Right lobe of liver (tissue), 6 donors: ENCODE measurements at regions not wholly inside any gene's neighbourhood (a gene's known extent, or its start where the extent isn't known, plus 50 kb on each side); places are given as distances from the start of the nearest gene placed in this dataset.

Experiments used
- ATAC-seq, 4 donors: fragments of 200-7000 bp; cut with Tn5 transposase; one replicate each; pipeline ENCODE4 v1.9.1; 2020; ENCODE audit warnings: mild to moderate bottlenecking in 4 of 4, moderate library complexity in 4 of 4
- DNase-seq, 3 donors: peaks; one replicate each; pipeline ENCODE4 v3.0.0-alpha.2; 2020
- H3K27ac ChIP-seq, 3 donors: fragments of 200-600 bp; one replicate each; pipeline ENCODE4 v1.8.0; 2022
- H3K27me3 ChIP-seq, 2 donors: fragments of 200-600 bp; one replicate each; pipeline ENCODE4 v1.8.0; 2022
- H3K36me3 ChIP-seq, 4 donors: fragments of 200-600 bp; sonication (generic) in 1 of 4; one replicate each; pipeline versions ENCODE4 v1.5.1 to v1.8.0; 2017 to 2022; ENCODE audit warnings: control low read depth in 1 of 4
- H3K4me1 ChIP-seq, 4 donors: fragments of 200-600 bp; sonication (generic) in 1 of 4; one replicate each; pipeline versions ENCODE4 v1.5.1 to v1.8.0; 2017 to 2022; ENCODE audit warnings: control low read depth in 1 of 4
- H3K4me3 ChIP-seq, 3 donors: fragments of 200-600 bp; one replicate each; pipeline ENCODE4 v1.8.0; 2022
- H3K9me3 ChIP-seq, 4 donors: fragments of 200-600 bp; sonication (generic) in 1 of 4; one replicate each; pipeline versions ENCODE4 v1.5.1 to v1.8.0; 2017 to 2022; ENCODE audit warnings: control low read depth in 1 of 4
- POLR2A ChIP-seq: fragments of 450-650 bp; IDR thresholded peaks from one replicate; pipeline ENCODE4 v1.6.1; 2017; ENCODE audit warnings: antibody characterized with exemption, mild to moderate bottlenecking
- WGBS: methylation state at CpG from one replicate; pipeline ENCODE4 v1.1.6; 2018; ENCODE audit warnings: low coverage, low lambda C conversion rate; ENCODE audit not compliant: insufficient coverage; ENCODE audit errors: missing lambda C conversion rate; 5-methylcytosine and 5-hydroxymethylcytosine counted together
- intact Hi-C, 2 donors: fragments of 100-400 bp; cut with DNase I; formaldehyde crosslinking; loops; one replicate each; pipeline versions ENCODE4 v1.11.2 to v1.14.1; 2022
- TF ChIP-seq, protein P1 (sequence below), 4 donors: fragments of 200-600 bp in 3 of 4; fragments of 450-650 bp in 1 of 4; IDR thresholded peaks; one replicate each; pipeline versions ENCODE4 v1.5.1 to v1.8.0; 2016 to 2022; ENCODE audit warnings: antibody characterized with exemption in 4 of 4, mild to moderate bottlenecking in 2 of 4
- donor health status: DM: no; HTN: yes; CAD: no.
- donor health status: DM: no; HTN: no; CAD: no.
- donor health status: DM: no; HTN: no; CAD: no.
- donor health status: DM: no; HTN: yes; CAD: no.
- donor health status: DM: no; HTN: yes; CAD: no.

DNA sequence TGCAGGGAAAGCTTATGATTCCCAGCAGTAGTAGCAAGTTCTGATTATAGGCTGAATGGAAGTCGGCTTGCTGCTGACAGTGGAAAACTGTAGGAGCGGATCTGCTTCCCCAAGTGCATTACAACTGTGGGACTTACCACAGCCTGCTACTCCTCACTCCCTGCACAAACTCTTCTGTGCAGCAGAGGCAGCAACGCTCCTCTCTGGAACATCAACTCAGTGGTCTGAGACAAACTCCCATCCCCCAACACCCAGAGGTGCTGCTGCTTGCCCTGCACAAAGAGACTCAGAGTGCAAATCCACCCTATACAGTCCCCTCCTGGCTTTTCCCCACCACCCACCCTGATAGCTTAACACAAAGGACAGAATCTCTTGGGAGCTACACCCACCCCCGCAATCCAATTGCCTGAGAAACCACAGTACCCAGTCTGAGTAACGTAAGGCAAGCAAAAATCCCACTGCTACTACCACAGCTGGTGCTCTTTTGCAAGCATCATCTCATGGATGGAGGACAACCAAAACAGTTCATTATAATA, 1455.2 kb downstream of the AMY1C start:
- H3K4me3 ChIP-seq: no peak overlapping the region
- no peaks in the 10 kb centered on the region for H3K9me3 ChIP-seq
- no peak for TF ChIP-seq POLR2A
- TF ChIP-seq, protein P1, sequence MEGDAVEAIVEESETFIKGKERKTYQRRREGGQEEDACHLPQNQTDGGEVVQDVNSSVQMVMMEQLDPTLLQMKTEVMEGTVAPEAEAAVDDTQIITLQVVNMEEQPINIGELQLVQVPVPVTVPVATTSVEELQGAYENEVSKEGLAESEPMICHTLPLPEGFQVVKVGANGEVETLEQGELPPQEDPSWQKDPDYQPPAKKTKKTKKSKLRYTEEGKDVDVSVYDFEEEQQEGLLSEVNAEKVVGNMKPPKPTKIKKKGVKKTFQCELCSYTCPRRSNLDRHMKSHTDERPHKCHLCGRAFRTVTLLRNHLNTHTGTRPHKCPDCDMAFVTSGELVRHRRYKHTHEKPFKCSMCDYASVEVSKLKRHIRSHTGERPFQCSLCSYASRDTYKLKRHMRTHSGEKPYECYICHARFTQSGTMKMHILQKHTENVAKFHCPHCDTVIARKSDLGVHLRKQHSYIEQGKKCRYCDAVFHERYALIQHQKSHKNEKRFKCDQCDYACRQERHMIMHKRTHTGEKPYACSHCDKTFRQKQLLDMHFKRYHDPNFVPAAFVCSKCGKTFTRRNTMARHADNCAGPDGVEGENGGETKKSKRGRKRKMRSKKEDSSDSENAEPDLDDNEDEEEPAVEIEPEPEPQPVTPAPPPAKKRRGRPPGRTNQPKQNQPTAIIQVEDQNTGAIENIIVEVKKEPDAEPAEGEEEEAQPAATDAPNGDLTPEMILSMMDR (IDR thresholded peaks at IDR 0.05): no peak
- H3K4me1 ChIP-seq: no peaks in the 10 kb centered on the region
- H3K27ac ChIP-seq: no peak overlapping the region
- ATAC-seq: no peak
- no peak for DNase-seq
- H3K27me3 ChIP-seq: no peaks in the 10 kb centered on the region
- WGBS: 20% methylated on average over 1 of the region's 5 CpGs
- intact Hi-C loops: no loop called here
- H3K36me3 ChIP-seq: no peaks in the 10 kb centered on the region

DNA sequence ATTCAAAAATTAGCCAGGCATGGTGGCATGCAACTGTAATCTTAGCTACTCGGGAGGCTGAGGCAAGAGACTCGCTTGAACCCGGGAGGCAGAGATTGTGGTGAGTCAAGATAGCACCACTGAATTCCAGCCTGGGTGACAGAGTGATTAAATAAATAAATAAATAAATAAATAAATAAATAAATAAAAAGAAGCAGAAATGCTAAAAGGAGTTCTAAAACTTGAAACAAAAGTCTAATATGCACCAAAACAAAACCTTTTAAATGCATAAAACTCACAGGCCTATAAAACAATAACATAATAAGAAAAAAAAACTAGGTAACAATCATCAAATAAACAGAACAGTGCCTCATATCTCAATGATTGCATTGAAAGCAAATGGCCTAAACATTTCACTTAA, 1458.9 kb downstream of the AMY1C start:
- H3K4me1 ChIP-seq: no peaks in the 10 kb centered on the region
- no peak for TF ChIP-seq POLR2A
- TF ChIP-seq, protein P1 (IDR thresholded peaks at IDR 0.05): no peak
- 77% methylated on average over 3 of the region's 3 CpGs for WGBS
- no peak overlapping the region for H3K4me3 ChIP-seq
- DNase-seq: no peak
- no peaks in the 10 kb centered on the region for H3K36me3 ChIP-seq
- H3K27me3 ChIP-seq: no peaks in the 10 kb centered on the region
- H3K27ac ChIP-seq: no peak overlapping the region
- H3K9me3 ChIP-seq: no peaks in the 10 kb centered on the region
- no peak for ATAC-seq
- intact Hi-C loops: no loop called here

DNA sequence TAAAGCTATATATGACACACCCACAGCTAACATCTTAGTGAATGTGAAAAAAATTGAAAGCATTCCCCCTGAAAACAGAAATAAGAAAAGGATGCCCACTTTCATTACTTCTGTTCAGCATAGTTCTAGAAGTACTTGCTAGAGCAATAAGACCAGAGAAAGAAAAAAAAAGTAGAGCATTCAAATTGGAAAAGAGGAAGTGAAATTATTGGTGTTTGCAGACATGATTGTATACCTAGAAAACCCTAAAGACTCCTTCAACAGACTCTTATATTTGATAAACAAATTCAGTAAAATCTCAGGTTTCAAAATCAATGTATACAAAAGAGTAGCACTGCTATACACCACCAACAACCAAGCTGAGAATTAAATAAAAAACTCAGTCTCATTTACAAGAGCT, 1461.0 kb downstream of the AMY1C start:
- H3K36me3 ChIP-seq: no peaks in the 10 kb centered on the region
- TF ChIP-seq, protein P1 (IDR thresholded peaks at IDR 0.05): no peak
- H3K9me3 ChIP-seq: no peaks in the 10 kb centered on the region
- DNase-seq (no peak), ATAC-seq (no peak)
- H3K27ac ChIP-seq: no peak overlapping the region
- no peak overlapping the region for H3K4me3 ChIP-seq
- no peaks in the 10 kb centered on the region for H3K27me3 ChIP-seq
- intact Hi-C loops: no loop called here
- H3K4me1 ChIP-seq: no peaks in the 10 kb centered on the region

DNA sequence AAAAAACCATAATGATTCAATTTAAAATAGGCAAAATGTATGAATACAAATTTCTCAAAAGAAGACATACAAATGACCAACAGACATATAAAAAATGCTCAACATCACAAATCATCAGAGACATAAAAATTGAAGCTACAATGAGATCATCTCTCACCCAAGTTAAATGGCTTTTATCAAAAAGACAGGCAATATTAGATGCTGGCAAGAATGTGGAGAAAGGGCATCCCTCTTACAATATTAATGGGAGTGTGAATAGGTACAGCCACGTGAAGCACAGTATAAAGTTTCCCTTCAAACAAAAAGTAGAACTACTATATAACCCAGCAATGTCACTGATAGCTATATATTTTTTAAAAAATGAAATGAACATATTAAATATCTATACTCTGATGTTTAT, 1481.7 kb downstream of the AMY1C start:
- ATAC-seq: no peak
- DNase-seq: no peak
- 33% methylated on average over 1 of the region's 1 CpG for WGBS
- intact Hi-C loops: no loop called here
- Histone ChIP-seq H3K4me3 (no peak overlapping the region), H3K9me3 (no peaks in the 10 kb centered on the region), H3K36me3 (no peaks in the 10 kb centered on the region), H3K4me1 (no peaks in the 10 kb centered on the region), H3K27ac (no peak overlapping the region), H3K27me3 (no peaks in the 10 kb centered on the region)
- TF ChIP-seq POLR2A: no peak
- TF ChIP-seq, protein P1 (IDR thresholded peaks at IDR 0.05): no peak

DNA sequence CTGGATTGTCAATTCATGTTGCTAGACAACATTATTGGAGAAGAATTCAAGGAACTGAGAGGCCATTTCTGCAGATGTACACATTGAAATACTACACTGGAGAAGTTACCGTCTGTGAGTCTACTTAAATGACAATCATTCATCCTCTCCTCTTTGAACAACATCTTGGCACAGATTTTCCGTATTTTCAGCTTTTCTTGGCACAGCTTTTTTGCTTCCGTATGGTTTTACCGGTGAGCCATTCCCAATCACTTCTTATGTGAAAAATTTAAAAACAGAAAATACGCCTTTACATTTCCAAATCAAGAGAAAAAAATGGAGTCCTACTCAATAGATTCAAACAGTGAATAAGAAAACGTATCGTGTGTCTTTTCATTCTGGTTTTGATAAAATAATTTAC, 1493.7 kb downstream of the AMY1C start:
- no peaks in the 10 kb centered on the region for H3K27me3 ChIP-seq
- whole genome bisulfite sequencing: 51% methylated on average over 7 of the region's 7 CpGs
- no peaks in the 10 kb centered on the region for H3K4me1 ChIP-seq
- TF ChIP-seq POLR2A: no peak
- TF ChIP-seq, protein P1 (IDR thresholded peaks at IDR 0.05): no peak
- no peak for ATAC-seq
- H3K4me3 ChIP-seq: no peak overlapping the region
- intact Hi-C loops: no loop called here
- no peak overlapping the region for H3K27ac ChIP-seq
- no peaks in the 10 kb centered on the region for H3K36me3 ChIP-seq
- no peaks in the 10 kb centered on the region for H3K9me3 ChIP-seq
- no peak for DNase-seq
